Stimulated activated CD8-positive, alpha-beta memory T cell treated with anti-CD3 and anti-CD28 coated beads, Interleukin-12 subunit alpha, Interleukin-12 subunit beta, amount 100 ng/mL, for 24 hours (primary cell): ENCODE measurements at regions not wholly inside any gene's neighbourhood (a gene's known extent, or its start where the extent isn't known, plus 50 kb on each side); places are given as distances from the start of the nearest gene placed in this dataset.

Experiments used
- DNase-seq: peaks from one replicate; pipeline ENCODE4 v3.0.0-alpha.2; 2020; ENCODE audit errors: extremely low read depth

- no peak for DNase-seq
These were observed 138.6 kb upstream of the SPEF2 start for GRCh38 chr5:35478856-35479682.

- no peak for DNase-seq
These were observed 139.8 kb upstream of the SPEF2 start for GRCh38 chr5:35477911-35478310.

GRCh38 chr5:35477321-35477720 is 140.3 kb upstream of the SPEF2 start:
- no peak for DNase-seq

- no peak for DNase-seq
These were observed 140.9 kb upstream of the SPEF2 start for GRCh38 chr5:35476797-35477196.

GRCh38 chr5:35476036-35476435 is 141.6 kb upstream of the SPEF2 start:
- no peak for DNase-seq

GRCh38 chr5:35473589-35473988 is 144.1 kb upstream of the SPEF2 start:
- DNase-seq = no peak

- DNase-seq = no peak
These were observed 146.8 kb upstream of the SPEF2 start for GRCh38 chr5:35470866-35471265.

GRCh38 chr5:35468811-35469210 is 148.9 kb upstream of the SPEF2 start:
- DNase-seq = no peak

- DNase-seq = no peak
These were observed 150.9 kb upstream of the SPEF2 start for GRCh38 chr5:35466746-35467145.

- no peak for DNase-seq
These were observed 152.9 kb upstream of the SPEF2 start for GRCh38 chr5:35464757-35465156.

GRCh38 chr5:35461530-35461929 is 156.1 kb upstream of the SPEF2 start:
- no peak for DNase-seq

GRCh38 chr5:35458824-35459207 is 158.8 kb upstream of the SPEF2 start:
- DNase-seq = no peak

GRCh38 chr5:35457912-35458823 is 159.5 kb upstream of the SPEF2 start:
- DNase-seq = no peak

- DNase-seq = no peak
These were observed 161.2 kb upstream of the SPEF2 start for GRCh38 chr5:35456506-35456905.

- DNase-seq = no peak
These were observed 163.6 kb upstream of the SPEF2 start for GRCh38 chr5:35454011-35454525.

- no peak for DNase-seq
These were observed 173.7 kb upstream of the SPEF2 start for GRCh38 chr5:35443803-35444595.

- no peak for DNase-seq
These were observed 174.6 kb upstream of the SPEF2 start for GRCh38 chr5:35442885-35443639.

- DNase-seq = no peak
These were observed 177.3 kb upstream of the SPEF2 start for GRCh38 chr5:35440409-35440808.

- DNase-seq = no peak
These were observed 178.9 kb upstream of the SPEF2 start for GRCh38 chr5:35438786-35439185.

- DNase-seq = no peak
These were observed 179.4 kb upstream of the SPEF2 start for GRCh38 chr5:35438288-35438687.

- no peak for DNase-seq
These were observed 181.1 kb upstream of the SPEF2 start for GRCh38 chr5:35436400-35437057.
